OCI-LY7 (cell line): ENCODE measurements at regions not wholly inside any gene's neighbourhood (a gene's known extent, or its start where the extent isn't known, plus 50 kb on each side); places are given as distances from the start of the nearest gene placed in this dataset.

Experiments
- CTCF ChIP-seq: fragments of 200-600 bp; sonication (generic); conservative IDR thresholded peaks from 2 replicates; pipeline ENCODE4 v1.5.1; 2014; ENCODE audit warnings: mild to moderate bottlenecking, antibody characterized with exemption, low read length, moderate library complexity, mixed read lengths
- EZH2phosphoT487 ChIP-seq: fragments of 200-600 bp; sonication (generic); IDR thresholded peaks from 2 replicates; pipeline ENCODE4 v1.6.1; 2018; ENCODE audit warnings: low read depth, borderline replicate concordance, mild to moderate bottlenecking, mixed run types, antibody characterized with exemption, low read length, moderate library complexity, mixed read lengths

- TF ChIP-seq CTCF (no peak), EZH2phosphoT487 (no peak)
These were observed 214.5 kb upstream of the ZRANB2 start for GRCh38 chr1:71295350-71295749.
